HG02970 (cell line): ENCODE measurements at regions not wholly inside any gene's neighbourhood (a gene's known extent, or its start where the extent isn't known, plus 50 kb on each side); places are given as distances from the start of the nearest gene placed in this dataset.
A peak's percentile ranks its signal among the peaks of the same experiment; 100 is the strongest.
"Not testable (repeated sequence)": the region's sequence is repeated elsewhere in the genome, so short reads cannot be mapped to it uniquely, and the experiment has no call there.

Experiments
- ATAC-seq: cut with Tn5 transposase; IDR thresholded peaks from one replicate; pipeline ENCODE4 v1.9.1; 2021; ENCODE audit warnings: mild to moderate bottlenecking, moderate library complexity, moderate number of reproducible peaks; ENCODE audit not compliant: unreplicated experiment, low FRiP score

- no peak for ATAC-seq
Measured at GRCh38 chrX:36642052-36642451, 366.1 kb upstream of the FAM47C start.

- no peak for ATAC-seq
Measured at GRCh38 chrX:36650622-36651021, 357.5 kb upstream of the FAM47C start.

DNA sequence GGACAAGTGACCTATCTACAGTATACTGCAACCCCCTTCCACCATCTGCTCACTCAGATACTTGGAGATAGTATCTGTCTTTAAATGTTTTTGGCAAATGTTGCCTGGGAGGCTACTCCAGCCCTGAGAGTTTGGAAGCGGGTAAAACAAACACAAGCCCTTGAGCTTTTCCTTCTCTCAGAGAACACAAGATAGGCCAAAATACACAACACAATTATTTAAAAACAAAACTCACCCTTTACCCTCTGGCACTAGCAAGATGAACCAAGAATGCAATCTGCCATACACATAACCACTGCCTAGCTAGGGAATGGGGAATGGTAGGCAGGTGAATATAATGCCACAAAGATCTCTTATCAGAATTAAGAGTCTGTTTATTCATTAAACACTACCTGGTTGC, 324.7 kb upstream of the FAM47C start:
- no peak for ATAC-seq

- no peak for ATAC-seq
Measured at GRCh38 chrX:36684053-36684452, 324.1 kb upstream of the FAM47C start.

DNA sequence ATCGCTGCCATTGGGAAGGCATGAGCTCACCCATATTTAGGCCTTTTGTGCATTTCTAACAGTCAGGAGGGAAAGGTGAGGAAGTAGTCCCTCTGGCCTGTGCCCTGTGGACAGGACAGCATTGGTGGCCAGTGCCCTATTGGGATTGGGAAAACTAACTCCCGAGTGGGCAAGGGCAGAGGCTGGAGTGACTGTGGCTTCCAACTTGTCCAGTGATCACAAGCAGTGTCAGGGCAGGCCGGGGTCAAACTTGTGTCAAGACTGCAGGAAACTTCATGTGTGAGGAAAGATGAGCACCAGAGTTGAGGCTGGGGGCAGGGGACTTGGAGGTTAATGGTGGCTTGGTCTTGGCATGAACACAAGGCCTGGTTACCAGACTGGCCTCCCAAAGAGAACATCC, 286.2 kb upstream of the FAM47C start:
- no peak for ATAC-seq

DNA sequence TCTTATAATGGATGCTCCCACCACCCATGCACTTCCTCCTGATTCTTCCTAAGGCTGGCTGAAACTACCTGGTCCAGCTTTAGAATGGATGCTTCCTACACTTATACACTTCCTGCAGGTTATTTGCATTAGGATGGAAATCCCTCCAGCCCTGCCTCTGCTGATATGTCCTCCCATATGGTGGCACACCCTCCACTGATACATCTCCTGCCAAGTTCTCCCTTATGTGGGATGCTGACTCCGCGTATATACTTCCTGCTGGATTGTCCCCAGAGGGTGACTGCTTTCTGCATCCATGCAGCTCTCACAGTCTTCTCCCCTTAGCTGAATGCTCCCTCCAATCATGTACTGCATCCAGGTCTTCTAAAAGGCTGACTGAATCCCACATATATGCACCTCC, 254.6 kb upstream of the FAM47C start:
- ATAC-seq = no peak

DNA sequence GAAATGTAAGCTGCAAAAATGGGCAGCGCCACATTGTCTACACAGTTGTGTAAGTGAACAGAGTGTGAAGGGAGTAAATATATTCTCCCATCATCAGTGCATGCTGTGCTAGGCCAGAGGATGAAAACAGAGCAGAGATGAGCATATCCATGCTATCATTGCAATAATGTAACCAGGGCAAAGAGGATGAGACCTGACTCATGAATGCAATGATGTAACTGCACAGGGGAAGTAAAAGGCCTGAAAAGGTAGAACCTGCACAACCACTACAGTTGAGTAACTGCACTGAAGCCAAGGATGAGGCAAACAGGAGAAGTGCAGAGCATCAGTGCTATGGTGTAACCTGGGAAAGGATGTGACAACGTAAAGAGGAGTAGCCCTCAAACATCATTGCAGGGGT, 220.4 kb upstream of the FAM47C start:
- ATAC-seq = no peak

DNA sequence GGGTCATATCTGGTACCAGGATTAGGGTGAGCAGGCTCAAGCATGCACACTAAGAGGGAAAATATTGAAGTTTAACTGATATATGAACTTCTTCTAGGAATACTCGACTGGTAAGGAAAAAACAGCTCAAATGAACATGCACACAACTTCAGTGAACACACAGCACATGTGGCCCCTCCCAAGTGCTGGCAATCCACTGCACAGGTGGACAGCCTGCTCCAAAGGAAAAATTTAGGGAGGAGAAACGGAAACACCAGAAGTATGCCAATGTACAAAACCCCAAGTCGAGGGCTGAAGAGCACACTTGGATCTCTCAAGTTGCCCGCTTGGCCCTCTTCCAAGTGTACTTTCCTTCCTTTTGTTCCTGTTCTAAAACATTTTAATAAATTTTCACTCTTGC, 205.0 kb upstream of the FAM47C start:
- ATAC-seq = no peak

- ATAC-seq = no peak
Measured at GRCh38 chrX:36804066-36804465, 204.1 kb upstream of the FAM47C start.

- no peak for ATAC-seq
Measured at GRCh38 chrX:36844857-36845256, 163.3 kb upstream of the FAM47C start.

DNA sequence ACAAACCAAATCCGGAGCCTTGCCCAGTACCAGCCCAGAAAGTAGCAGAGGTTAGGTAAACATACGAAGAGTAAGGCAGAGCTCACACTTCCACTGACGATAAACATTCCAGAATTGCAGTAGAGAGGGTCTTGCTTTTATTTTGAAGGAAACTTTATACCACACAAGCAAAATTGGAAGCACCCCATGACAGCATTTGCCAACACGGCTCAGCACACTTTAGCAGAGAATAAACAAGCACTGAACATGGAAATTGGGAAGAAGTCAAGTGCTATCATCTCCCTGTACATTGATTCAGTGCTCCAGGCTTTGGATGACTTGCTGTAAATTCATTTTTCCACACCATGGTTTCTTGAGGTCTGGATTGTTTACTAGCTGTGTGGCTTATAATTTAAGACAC, 160.7 kb upstream of the FAM47C start:
- no peak for ATAC-seq

DNA sequence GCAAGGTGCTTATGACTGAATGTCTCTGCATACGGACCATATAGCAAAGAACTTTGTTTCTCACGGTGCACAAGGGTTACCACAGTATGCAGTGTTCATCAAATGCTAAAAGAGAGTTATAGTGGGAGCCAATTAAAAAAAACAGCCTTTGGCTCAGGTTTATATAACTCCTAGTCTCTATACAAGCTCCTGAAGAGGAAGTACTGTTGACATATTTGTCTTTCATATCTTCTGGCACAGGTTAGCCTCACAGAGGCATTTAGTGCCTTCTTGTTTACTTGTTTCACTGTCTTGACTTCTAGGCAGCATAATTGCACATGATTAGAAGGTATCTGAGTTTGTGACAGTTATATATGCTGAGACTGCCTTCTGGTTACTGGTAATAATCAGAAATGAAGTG, 158.8 kb upstream of the FAM47C start:
- no peak for ATAC-seq

- no peak for ATAC-seq
Measured at GRCh38 chrX:36856849-36857248, 151.3 kb upstream of the FAM47C start.

DNA sequence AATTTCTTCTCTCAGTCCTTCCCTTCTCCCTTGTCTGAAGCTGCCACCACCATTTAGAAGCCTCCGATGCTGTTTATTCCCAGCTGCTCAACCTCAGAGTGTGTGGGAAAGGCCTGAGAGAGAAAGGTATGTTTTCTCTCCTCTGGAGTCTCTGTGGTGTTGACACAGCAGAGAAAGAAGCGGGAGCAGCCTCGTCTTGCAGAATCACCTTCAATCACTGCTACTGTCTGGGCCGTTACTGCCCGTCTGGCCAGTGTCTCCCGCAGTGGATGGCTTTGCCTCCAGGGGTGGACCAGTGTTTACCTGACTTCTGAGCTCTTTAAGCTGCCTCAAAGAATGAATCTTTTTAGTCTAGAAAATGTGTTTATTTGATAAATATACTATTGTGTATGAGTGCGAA, 148.9 kb upstream of the FAM47C start:
- ATAC-seq = no peak

DNA sequence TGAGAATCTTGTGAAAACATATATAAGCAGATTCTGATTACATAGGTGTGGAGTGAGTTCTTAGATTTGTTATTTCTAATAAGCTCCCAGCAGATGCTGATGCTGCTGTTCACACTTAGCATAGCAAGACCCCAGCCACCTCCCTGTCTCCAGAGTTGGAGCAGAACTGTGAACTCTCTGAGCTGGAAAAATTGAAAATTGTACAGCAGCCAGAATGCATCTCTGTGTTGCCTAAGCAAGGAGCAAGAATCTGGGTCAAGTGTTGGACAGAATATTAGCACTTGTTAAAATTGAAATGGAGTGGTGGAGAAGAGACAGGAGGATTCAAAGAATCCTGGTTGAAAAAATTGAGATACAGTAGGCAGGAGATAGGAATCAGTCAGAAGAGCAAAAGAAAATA, 146.6 kb upstream of the FAM47C start:
- ATAC-seq = no peak

- ATAC-seq = peak; percentile 51
Measured at GRCh38 chrX:36867143-36867542, 141.0 kb upstream of the FAM47C start.

- ATAC-seq = no peak
Measured at GRCh38 chrX:36868592-36868991, 139.6 kb upstream of the FAM47C start.

DNA sequence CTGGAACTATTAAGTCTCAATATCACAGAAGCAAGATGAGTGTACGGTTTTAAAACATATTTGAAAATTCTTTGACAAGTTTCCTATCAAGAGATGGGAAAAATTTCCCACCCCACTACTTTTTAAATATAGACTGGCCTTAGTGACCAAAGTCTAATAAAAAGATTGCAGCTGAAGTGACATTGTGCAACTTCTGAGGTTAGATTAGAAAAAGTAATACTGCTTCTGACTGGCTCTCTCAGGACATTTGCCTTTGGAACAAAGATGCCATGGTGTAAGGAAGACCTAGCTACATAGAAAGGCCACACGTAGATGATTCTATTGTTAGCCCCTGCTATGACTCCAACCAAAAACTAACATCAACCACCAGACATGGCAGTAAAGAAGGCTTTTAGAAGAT, 138.7 kb upstream of the FAM47C start:
- no peak for ATAC-seq

- no peak for ATAC-seq
Measured at GRCh38 chrX:36897690-36898089, 110.5 kb upstream of the FAM47C start.

DNA sequence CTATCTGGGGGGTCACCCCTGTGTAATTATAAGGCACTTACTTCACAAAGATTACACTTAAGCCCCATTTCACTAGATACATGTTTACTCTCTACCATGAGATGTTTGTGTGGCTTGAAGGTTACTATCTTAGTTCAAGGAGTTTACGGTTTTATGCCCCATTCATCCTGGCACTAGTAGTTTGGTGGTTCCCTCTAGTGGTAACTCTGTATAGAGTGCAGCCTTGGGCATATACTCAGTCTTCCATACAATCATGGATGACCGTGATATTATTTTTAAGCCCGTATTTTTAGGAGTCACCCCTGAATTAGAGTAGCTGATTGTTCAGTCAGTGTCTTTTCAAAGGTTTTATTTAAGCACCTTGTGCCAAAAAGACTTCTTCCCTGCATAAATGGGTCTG, 109.9 kb upstream of the FAM47C start:
- peak; percentile 71 for ATAC-seq

GRCh38 chrX:36904561-36904960, 103.6 kb upstream of the FAM47C start:
- not testable (repeated sequence) for ATAC-seq

DNA sequence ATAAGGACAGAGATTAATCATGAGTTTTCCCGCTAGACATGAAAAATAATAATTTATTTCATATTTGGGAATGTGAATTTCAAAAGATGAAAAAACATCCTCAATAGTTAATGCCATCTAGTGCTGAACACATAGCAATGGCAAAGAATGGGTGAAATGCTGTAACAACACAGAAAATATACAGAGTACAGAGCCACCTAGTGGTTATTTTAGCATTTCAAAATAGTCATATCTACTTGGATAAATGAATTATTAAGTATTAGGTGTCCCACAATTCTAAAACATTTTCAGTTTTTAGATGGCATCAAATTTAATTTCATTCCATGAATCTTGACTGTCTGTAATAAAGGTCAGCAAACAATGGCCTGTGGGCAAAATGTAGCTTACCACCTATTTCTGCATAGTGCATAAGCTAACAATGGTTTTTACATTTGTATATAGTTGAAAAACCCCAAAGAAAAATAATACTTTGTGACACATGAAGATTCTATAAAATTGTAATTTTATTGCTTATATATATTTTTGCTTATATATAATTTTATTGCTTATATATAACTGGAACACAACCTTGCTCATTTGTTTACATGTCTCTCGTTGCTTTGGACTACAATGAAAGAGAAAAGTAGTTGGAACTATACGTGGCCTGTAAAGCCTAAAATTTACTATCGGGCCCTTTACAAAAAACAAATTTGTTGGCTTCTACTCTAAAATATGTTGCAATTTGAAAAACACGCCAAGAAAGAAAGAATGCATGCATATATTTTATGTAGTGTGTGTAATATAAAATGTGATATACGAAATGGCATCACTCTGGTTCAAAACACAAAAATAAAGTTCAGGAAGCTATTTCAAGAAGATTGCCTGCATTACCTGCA, 99.1 kb upstream of the FAM47C start:
- ATAC-seq = no peak

- ATAC-seq = no peak
Measured at GRCh38 chrX:36909676-36910030, 98.5 kb upstream of the FAM47C start.
